ENCODE measurements at regions not wholly inside any gene's neighbourhood (a gene's known extent, or its start where the extent isn't known, plus 50 kb on each side); places are given as distances from the start of the nearest gene placed in this dataset.

DNA sequence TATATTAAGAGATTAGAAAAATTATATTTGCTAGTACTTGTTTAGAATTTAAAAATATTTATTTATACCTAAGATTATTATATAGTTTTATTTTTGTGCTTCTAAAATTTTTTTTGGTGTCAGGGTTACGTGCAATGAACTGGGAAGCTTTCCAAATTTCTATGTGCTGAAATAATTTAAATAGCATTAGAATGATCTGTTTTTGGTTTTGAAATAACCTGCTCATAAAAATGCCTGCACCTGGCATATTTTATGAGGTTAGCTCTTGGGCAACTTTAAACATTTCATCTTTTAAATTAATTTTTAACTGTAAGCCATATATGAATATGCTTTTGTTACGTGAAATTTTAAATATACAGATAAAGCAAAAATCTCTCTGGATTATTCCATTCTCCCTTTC lies 482.5 kb downstream of the GLRX3 start:
- no peak for DNase-seq (ENCODE audit: low read depth in 2 of 2)

DNA sequence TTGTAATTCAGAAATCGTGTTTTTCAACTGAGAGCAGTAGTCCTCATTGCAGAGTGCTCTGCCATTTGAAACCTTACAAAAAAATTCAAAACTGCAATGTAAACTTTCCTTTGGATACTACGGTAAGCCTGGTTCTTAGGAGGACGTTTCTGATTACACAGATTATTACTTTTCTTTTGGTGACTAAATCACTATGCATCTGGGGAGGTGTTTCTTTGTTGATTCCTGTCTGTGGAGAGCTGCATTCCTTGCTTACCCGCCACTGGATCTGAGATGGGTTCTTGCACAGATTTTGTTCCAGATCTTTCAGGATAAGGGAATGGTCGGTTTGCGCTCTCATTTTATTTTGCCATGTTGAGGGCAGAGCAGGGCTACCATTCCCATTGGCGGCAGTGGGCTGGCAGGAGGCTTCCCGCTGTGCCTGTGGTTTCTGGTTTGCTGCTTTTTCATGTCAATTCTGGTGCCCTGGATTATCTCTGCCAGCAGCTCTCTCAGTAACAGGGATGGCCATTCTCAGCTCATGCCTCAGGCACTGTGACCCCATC lies 485.1 kb downstream of the GLRX3 start:
- no peak for DNase-seq (ENCODE audit: low read depth in 2 of 2)

DNA sequence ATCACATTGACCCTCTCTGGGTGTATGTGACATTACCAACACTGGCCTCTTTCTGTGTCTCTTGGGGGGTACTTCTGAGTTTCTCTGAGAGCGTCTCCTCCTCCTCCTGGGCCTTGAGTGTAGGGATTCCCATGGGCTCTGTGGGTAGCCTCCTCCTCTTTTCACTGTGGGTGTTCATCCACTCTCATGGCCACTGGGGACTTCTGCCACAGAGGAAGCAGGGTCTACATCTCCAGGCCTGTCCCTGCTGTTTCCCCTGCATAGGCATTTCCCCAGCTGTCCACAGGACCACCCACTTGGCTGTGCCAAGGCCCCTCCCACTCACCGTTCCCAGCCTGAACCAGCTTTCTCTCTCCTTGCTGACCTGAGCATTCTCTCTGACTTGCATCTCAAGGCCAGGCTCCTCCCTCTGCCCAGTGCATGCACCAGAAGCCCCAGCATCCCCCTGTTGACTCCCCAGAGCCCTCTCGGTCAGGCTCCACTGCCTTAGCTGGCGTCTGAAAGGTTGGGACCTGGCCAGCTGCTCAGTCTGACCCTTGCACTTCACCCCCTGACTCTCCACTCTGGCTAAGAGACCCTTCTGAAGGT lies 487.6 kb downstream of the GLRX3 start:
- DNase-seq (ENCODE audit: low read depth in 2 of 2): no peak

DNA sequence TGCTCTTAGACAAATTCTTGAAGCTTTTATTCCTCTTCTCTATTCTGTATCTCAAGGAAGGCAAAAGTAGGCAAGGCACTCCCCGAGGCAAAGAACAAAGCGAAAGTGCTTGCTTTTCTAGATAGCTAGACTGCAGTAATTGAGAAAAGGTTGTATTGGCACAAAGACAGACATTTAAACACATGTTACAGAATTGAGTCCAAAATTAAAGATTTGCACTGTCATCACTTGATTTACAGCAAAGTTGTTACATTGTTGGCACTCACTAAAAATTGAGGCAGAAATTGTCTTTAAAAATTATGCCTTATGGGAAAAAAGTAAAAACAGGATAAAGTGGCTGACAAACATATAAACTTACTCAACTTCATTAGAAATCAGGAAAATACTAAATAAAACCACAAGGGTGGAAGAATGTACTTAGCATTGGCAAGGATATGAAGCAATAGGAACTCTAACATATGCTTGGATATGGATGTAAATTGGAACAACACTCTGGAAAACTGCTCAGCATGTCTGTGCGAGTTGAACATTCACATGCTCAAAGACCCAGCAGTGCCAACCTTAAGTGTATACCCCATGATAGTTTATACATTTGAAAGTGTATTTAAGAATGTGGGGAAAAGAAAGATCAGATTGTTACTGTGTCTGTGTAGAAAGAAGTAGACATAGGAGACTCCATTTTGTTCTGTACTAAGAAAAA lies 491.3 kb downstream of the GLRX3 start:
- no peak for DNase-seq (ENCODE audit: low read depth in 2 of 2)

DNA sequence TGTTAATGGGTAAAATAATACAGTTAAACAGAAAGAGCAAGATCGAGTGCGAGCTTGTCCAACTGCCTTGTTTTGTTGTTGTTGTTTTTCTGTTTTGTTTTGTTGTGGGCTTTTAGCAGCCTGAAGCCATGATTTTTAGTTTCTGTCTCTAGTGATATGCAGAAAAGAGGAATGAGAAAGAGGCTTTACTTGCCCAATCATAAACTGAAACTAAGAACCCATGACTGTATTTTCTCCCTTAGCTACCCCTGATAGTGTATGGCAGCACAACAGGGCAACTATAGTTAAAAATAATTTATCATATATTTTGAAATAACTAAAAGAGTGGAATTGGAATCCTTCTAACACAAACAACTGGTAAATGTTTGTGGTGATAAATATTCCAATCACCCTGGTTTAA lies 493.9 kb downstream of the GLRX3 start:
- DNase-seq (ENCODE audit: low read depth in 2 of 2): no peak

DNA sequence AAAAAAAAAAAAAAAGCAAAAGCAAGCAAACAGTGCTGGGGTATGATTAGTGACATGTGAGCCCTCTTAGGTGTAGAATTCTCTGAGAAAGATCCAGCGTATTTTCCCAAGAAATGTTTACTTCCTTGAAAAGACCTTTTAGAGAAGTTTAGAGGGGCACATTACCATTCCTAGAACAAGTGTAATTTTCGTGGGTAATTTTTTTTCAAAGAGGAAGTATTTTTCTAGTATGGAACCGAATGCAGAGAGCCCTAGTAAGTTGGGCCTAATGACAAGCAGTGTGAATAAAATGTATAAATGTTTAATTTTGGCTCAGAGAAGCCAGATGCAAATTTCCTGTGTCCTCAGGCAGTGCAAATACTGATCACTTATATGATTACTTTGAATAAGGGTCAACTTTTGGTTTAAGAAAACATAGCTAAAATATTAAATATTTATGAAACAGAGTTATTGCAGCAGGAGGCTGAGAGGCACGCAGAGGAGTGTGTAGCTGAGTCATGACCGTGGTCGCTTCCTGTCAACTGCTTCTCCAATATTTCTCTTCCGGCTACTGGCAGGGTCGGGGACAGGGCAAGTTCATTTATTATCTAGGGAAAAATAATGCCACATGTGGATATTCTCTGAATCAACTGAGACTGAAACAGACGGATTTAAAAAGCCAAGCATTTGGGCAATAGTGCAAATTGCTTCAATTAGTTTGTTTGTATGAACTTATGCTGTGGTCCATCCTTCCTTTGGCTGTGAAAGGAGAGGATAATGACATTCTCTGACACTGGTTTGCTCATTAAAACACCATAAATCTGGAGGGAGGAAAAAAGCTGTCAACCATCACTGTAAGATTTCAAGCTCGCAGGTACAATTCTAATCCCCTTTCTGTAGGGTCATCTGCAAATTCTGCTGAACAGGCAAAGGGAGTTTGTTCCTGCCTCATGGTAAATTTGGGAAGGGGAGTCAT lies 495.2 kb downstream of the GLRX3 start:
- DNase-seq (ENCODE audit: low read depth in 2 of 2): no peak

DNA sequence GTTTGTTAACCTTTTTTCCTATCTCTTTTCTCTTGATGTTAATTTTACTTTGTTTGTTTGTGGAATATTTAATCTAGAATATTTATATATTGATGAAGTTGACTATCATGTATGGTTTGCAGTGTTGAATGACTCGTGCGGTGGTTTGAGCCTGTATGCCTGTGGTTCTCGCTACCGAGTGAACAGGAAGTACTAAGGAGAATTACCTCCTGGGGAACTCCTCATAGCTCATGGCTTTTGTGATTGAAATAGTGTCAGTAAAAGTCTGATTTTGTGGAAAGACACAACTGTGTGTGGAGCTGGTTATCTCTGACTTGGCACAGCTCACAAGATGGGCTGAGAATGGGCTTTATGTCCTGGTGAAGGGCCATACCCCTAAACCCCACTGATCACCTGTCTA lies 498.6 kb downstream of the GLRX3 start:
- DNase-seq (ENCODE audit: low read depth in 2 of 2): no peak

DNA sequence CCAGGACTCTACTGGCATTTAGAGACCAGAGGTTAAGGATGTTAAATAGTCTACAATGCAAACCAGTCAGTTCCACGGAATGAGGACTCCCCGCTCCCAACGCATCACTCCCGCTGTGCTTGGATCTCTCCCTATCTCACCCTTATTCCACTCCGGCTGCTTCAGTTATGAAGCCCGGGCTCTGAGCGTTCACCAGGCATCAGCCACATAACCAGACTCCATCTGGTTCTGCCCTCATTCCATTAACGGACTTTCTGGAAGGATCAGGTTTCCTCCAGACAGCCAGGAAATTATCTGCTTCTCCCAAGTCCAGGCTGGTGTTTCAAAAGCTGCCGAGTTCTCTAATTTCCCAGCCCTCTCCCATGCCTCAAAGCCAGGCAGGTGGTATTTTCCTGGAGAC lies 499.3 kb downstream of the GLRX3 start:
- no peak for DNase-seq (ENCODE audit: low read depth in 2 of 2)

DNA sequence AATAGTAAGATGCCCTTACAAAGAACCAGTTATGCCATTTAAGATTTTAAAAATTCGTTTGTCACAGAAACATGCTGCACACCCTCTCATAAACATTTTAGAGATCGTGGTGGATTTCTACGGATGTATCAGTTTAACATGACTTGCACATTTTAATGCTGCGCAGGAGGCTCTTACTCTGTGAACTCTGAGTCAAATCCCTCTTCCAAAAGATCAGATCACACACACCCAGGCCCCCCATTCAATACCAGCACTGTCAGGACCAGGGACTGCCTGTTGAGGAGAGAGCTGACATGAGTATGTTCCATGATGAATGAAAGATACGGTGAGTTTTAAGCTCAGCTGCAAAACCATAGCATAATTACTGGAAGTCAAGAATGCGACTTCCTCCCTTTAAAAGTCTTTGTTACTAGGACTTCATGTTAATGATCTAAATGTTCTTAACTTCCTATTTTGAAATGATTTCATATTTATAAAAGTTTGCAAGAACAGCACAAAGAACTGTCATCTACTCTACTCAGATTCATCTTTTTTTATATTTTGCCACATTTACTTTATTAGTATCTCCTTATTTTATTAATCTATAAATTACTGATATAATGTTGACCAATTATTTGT lies 500.2 kb downstream of the GLRX3 start:
- no peak for DNase-seq (ENCODE audit: low read depth in 2 of 2)

DNA sequence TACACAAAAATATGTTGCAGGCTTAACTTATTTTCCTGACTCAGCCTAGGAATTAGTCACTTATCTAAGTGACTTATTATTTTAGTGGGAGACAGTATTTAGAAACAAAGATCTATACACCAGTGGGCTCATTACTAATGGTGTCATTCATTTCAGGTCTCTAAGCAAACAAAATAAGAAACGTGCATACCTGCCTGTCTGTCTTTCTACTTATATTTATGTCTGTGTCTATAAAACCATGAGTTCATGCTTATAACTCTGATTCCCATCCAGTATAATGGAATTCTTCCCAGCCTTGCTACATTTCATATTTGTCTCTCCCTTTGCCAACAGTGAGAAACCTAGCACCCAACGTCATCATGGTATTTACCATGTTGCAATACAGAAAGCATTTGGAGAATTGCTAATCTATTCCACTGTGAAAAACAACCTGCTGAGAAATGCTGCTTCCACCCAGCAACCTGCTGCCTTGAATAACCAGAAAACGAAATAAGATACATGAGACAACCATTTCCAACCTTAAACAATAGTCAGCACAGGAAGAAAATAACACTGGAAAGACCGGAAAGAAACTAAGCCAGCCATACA lies 501.0 kb downstream of the GLRX3 start:
- DNase-seq (ENCODE audit: low read depth in 2 of 2): no peak

DNA sequence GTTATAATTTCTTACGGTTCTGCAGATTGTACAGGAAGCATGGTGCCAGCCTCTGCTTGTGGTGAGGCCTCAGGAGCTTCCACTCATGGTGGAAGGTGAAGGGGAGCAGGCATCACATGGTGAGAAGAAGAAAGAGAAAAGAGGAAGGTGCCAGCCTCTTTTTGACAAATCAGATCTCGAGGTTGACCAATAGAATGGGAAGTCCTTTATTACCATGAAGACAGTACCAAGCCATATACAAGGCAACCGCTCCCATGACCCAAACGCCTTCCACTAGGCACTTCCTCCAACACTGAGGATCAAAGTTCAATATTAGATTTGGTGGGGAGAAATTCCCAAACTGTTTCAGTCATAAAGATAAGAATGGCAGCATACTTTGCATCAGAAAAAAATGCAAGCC lies 502.8 kb downstream of the GLRX3 start:
- DNase-seq (ENCODE audit: low read depth in 2 of 2): no peak

DNA sequence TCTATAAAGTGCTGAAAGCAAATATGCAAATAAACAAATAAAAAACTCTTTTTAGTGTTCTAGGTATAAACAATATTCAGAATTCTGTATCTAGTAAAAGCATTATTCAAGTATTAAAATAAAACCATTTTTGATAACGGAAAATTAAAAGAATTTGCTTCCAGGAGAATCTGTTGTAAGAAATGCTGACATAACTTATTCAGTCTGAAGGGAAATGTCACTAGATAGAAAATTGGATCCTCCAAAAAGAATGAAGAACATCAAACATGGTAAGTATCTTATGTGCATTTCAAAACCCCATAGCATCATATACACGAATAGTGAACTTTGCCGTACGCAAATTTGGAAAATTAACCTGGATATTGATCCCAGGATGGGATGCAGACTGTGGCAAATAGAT lies 506.7 kb downstream of the GLRX3 start:
- no peak for DNase-seq (ENCODE audit: low read depth in 2 of 2)

DNA sequence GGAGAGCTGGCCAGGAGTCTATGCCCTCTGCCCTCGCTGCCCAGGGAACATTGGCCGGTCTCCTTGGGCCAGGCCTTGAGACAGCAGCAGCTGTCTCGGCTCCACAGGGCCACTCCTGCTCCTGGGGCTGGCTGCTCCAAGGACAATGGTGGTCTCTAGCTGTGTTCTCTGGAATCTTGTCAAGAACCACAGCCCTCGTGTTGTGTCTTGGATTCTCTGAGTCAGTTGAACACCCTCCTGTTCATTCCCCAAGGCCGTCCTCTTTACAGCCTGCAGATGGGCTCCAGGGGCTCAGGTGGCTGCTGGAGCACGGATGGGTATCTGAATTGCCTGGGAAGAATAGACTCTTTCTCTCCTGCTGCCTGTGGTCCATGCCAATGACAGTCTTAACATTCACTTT lies 511.1 kb downstream of the GLRX3 start:
- no peak for DNase-seq (ENCODE audit: low read depth in 2 of 2)

DNA sequence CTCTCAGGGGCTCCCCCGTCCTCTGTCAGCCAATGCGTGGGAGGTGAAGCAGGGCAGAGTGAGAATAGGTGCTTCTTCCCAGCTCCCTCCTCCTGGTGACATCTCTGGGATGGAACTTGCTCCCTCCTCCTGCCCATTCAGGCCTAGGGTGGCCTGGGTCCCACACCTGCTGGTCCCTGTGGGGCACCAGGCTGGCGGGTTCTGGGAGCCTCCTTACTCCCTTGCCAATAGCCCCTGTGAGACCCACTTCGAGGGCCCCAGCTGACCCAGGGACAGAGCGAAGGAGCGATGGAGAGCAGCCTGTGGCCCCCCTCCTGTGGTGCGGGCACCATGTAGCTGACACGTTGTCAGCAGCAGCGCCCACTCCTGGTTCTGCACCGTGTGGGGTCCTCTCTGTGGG lies 512.6 kb downstream of the GLRX3 start:
- no peak for DNase-seq (ENCODE audit: low read depth in 2 of 2)

DNA sequence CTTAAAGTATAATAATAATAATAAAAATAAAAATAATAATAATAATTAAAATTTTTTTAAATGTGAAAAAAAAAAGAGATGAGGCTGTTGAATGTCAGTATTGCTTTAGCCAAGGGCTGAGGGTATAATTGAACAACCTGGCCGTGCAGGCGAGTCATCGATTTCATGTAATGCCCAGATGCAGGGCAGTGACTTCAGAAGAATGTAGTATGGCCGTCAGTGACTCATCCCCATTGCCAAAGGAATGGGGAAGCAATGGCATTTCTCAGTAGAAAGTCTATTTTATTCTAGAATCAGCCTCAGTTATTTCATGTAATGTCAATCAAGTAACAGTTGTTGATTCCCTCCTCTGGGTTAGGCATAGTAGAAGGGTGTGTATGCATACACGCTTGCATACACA lies 516.4 kb downstream of the GLRX3 start:
- DNase-seq (ENCODE audit: low read depth in 2 of 2): no peak

DNA sequence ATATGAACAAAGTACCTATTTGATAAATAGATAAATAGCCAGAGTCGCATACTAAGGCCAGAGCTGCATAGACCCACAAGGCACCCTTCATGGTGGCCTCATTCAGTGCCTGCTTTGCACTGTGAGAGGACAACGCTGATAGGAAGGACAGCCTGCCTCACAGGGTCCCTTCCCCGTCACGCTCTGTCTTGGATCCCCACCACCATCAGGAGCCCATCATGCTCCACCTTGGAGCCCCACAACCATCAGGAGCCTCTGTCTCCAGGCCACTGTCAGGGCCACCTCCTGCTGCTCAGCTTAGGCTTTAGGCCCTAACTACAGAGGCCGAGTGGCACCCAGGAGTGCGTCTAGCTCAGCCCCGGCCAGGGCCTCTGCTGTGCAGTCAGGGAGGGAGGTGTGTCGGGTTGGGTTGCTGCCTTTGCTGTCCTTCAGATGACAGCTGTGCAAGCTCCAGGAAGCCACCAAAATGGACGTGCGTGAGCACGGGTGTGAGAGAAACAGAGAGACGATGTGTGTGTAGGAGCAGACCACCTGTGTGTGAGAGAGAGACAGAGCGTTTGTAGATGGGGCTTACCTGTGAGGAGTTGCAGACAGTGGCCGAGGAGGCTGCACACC lies 516.9 kb downstream of the GLRX3 start:
- no peak for DNase-seq (ENCODE audit: low read depth in 2 of 2)

DNA sequence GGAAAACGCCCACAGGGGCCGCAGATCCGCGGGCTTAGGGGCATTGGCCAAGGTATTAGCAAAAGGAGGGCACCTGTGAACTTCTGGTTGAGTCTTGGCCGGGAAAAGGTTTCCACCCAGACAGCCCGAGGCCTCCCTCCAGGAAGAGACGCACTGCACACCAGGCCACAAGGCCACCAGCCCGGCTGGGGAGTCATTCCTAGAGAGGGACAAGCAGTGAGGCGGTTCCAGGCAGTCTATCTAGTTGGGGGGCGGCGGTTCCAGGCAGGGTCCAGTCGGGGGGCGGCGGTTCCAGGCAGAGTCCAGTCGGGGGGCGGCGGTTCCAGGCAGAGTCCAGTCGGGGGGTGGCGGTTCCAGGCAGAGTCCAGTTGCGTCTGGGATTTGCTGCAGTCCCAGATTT lies 518.5 kb downstream of the GLRX3 start:
- DNase-seq (ENCODE audit: low read depth in 2 of 2): no peak

DNA sequence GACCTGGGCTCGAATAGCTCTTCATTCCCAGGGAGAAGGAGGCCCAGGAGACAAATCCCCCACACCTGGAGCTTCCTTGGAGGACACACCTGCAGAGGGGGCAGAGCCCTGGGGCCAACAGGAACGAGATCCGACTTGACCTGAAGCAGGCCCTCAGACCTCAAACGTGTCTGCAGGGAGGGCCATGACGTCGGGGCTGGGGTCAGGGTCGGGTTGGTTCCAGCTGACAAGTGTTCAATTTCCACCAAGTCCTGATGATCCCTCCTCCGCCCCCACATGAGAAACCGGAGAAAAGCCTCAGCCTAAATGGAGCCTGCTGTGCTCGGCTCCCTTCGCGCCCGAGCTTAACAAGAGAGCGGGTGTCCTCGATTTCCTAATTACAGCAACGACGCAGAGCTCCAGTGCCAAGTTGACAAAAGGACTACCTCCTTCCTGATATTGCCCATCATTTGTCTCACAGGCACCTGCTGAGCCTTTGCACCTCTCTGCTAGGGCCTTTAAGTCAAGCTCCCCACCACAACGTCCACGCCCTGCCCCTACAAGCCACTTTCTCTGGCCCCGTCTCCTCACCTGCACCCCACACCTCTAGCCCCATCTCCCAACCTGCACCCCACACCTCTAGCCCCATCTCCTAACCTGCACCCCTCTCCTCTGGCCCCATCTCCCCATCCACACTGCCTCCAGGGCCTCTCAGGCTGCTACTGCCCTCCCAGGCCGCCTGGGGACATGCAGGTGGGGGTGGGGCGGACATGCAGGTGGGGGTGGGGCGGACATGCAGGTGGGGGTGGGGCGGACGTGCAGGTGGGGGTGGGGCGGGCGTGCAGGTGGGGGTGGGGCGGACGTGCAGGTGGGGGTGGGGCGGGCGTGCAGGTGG lies 519.4 kb downstream of the GLRX3 start:
- no peak for DNase-seq (ENCODE audit: low read depth in 2 of 2)

DNA sequence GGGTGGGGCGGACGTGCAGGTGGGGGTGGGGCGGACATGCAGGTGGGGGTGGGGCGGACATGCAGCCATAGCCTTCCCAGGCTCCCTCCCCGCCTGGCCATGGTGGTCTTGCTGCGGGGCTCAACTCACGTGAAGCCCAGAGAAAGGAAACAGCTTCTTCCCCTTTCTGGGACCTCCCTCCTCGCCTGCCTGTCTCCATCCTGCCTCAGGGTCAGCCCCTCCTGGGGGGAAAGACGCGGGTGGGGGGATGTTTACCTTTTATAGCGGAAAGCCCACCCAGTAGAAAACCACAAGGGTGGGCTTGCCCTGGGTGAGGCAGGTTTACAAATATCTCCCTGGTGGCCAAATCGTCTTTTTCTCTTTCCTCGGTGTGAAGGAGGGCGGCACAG lies 520.0 kb downstream of the GLRX3 start:
- no peak for DNase-seq (ENCODE audit: low read depth in 2 of 2)

DNA sequence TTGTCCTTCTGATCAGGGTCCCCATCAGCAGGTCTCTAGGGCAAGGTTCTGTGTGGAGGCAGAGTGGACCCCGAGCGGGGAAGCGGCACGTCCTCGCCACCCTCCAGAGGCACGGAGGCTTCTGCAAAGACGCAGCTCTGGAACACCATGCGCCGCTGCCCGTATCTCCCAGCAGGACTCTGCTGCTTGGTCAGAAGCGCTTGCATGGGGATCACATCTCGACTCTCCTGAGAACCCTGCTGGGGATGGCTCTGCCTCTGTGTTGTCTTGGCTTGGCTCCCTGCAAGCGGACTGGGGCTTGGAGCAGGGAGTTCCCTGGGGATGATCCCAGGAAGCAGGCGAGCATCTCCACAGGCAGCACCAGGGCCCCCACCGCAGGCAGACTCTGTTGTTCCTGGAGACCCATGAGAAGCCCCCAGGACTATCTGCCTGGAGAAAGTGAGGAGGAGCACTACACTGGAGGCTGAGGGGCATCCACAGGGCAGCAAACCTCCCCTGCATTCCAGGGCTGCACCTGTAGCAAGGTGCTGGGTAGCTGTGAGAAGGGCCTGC lies 520.5 kb downstream of the GLRX3 start:
- DNase-seq (ENCODE audit: low read depth in 2 of 2): no peak

All from stimulated activated CD4-positive, alpha-beta T cell treated with anti-CD3 and anti-CD28 coated beads, Interleukin-12 subunit alpha, Interleukin-12 subunit beta, amount 100 ng/mL, for 24 hours (primary cell).